HEK293T (cell line): ENCODE measurements at regions not wholly inside any gene's neighbourhood (a gene's known extent, or its start where the extent isn't known, plus 50 kb on each side); places are given as distances from the start of the nearest gene placed in this dataset.

Source experiments
- BHLHE40 ChIP-seq: fragments of 450-650 bp; IDR thresholded peaks from 2 replicates; pipeline ENCODE4 v1.6.1; 2016; ENCODE audit warnings: mild to moderate bottlenecking, moderate library complexity, borderline replicate concordance
- FOXM1 ChIP-seq: fragments of 450-650 bp; IDR thresholded peaks from 2 replicates; pipeline ENCODE4 v1.6.1; 2017; ENCODE audit warnings: mild to moderate bottlenecking, borderline replicate concordance
- L3MBTL2 ChIP-seq: fragments of 450-650 bp; conservative IDR thresholded peaks from 2 replicates; pipeline ENCODE4 v1.6.1; 2016; ENCODE audit warnings: mild to moderate bottlenecking

DNA sequence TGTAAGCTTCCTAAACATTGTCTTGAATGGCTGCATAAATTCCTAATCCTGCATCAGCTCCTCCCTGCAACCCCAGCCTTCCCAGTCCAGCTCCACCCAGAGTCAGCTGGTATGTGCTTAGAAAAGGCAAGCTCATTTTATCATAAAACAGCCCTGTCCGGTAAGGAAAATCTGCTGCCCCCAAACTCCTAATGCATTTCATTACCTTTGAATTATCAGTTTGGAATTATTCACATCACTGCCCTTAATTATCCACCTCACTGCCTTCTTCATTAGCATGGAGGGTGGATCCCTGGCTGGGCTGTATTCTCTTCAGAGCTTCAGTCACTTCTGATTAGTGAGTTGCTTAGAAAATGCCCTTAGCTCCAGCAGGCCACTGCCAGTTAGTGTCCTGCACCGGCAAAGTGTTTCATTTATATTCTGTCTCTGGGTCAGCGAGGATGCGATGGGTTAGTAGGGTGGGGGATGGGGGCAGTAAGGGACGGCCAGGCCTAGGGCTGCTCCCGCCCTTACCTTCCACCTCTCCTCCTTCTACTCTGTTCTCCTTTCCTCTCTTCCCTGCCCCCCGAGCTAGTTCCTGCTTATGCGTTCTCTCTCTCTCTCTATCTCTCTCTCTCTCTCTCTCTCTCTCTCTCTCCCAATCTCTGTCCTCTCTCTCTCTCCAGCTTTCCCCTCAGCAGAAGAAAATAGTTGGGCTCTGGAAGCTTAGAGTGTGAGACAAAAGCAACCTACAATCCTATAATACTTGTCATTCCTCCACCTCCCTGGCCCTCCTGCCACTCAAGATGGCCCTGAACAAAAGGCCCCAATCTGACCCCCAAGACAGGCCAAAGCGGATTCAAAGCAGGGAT, 174.8 kb upstream of the KLF3 start:
- no peak for TF ChIP-seq BHLHE40
- no peak for TF ChIP-seq FOXM1
- TF ChIP-seq L3MBTL2, result no peak
